C1 segment of cervical spinal cord (tissue), 14 donors: ENCODE measurements at regions not wholly inside any gene's neighbourhood (a gene's known extent, or its start where the extent isn't known, plus 50 kb on each side); places are given as distances from the start of the nearest gene placed in this dataset.
"Not testable (repeated sequence)": the region's sequence is repeated elsewhere in the genome, so short reads cannot be mapped to it uniquely, and the experiment has no call there.

Experiments used
- DNase-seq, 14 donors: peaks; one replicate each; lab custom pipeline; 2025; lab: John Stamatoyannopoulos, UW

GRCh38 chrY:8815616-8816015 is 521.6 kb upstream of the TSPY4 start:
- DNase-seq: no peak

- DNase-seq: no peak
Measured at GRCh38 chrY:8820032-8820431, 517.2 kb upstream of the TSPY4 start.

- no peak for DNase-seq
Measured at GRCh38 chrY:8821106-8821505, 516.2 kb upstream of the TSPY4 start.

GRCh38 chrY:8852278-8852677 is 485.0 kb upstream of the TSPY4 start:
- DNase-seq: no peak

GRCh38 chrY:8888371-8888770 is 448.9 kb upstream of the TSPY4 start:
- no peak for DNase-seq

- DNase-seq: no peak
Measured at GRCh38 chrY:8897876-8898275, 439.4 kb upstream of the TSPY4 start.

- no peak for DNase-seq
Measured at GRCh38 chrY:8905141-8905540, 432.1 kb upstream of the TSPY4 start.

GRCh38 chrY:8922576-8922975 is 414.7 kb upstream of the TSPY4 start:
- not testable (repeated sequence) for DNase-seq
